ENCODE measurements at regions not wholly inside any gene's neighbourhood (a gene's known extent, or its start where the extent isn't known, plus 50 kb on each side); places are given as distances from the start of the nearest gene placed in this dataset.
"Not testable (repeated sequence)": the region's sequence is repeated elsewhere in the genome, so short reads cannot be mapped to it uniquely, and the experiment has no call there.

GRCh38 chr14:106187216-106187615 lies 660.8 kb downstream of the TMEM121 start:
- no peak overlapping the region for H3K4me3 ChIP-seq (ENCODE audit: low read depth, low read length)
- TF ChIP-seq CTCF (conservative IDR thresholded peaks at IDR 0.05; ENCODE audit: low read depth, low read length): no peak
- no peak for DNase-seq (ENCODE audit: low read depth)

- H3K4me3 ChIP-seq (ENCODE audit: low read depth, low read length); DNase-seq (ENCODE audit: low read depth): not testable (repeated sequence)
These were observed 666.3 kb downstream of the TMEM121 start for GRCh38 chr14:106192701-106193100.

GRCh38 chr14:106196459-106196858 lies 670.1 kb downstream of the TMEM121 start:
- not testable (repeated sequence) for DNase-seq (ENCODE audit: low read depth)

GRCh38 chr14:106197264-106197663 lies 670.9 kb downstream of the TMEM121 start:
- not testable (repeated sequence) for DNase-seq (ENCODE audit: low read depth); H3K4me3 ChIP-seq (ENCODE audit: low read depth, low read length)

More at GRCh38 chr14:106196459-106196858, 670.1 kb downstream of the TMEM121 start:
- H3K4me3 ChIP-seq (ENCODE audit: low read depth, low read length): not testable (repeated sequence)

- no peak for DNase-seq (ENCODE audit: low read depth)
- no peak overlapping the region for H3K4me3 ChIP-seq (ENCODE audit: low read depth, low read length)
- no peak for TF ChIP-seq CTCF (conservative IDR thresholded peaks at IDR 0.05; ENCODE audit: low read depth, low read length)
These were observed 672.7 kb downstream of the TMEM121 start for GRCh38 chr14:106199097-106199496.

- no peak for DNase-seq (ENCODE audit: low read depth)
- H3K4me3 ChIP-seq (ENCODE audit: low read depth, low read length): no peak overlapping the region
- no peak for TF ChIP-seq CTCF (conservative IDR thresholded peaks at IDR 0.05; ENCODE audit: low read depth, low read length)
These were observed 674.3 kb downstream of the TMEM121 start for GRCh38 chr14:106200541-106201315.

GRCh38 chr14:106201376-106201775 lies 675.0 kb downstream of the TMEM121 start:
- no peak overlapping the region for H3K4me3 ChIP-seq (ENCODE audit: low read depth, low read length)
- no peak for DNase-seq (ENCODE audit: low read depth)
- no peak for TF ChIP-seq CTCF (conservative IDR thresholded peaks at IDR 0.05; ENCODE audit: low read depth, low read length)

GRCh38 chr14:106203438-106203837 lies 677.1 kb downstream of the TMEM121 start:
- no peak for DNase-seq (ENCODE audit: low read depth)
- no peak overlapping the region for H3K4me3 ChIP-seq (ENCODE audit: low read depth, low read length)
- TF ChIP-seq CTCF (conservative IDR thresholded peaks at IDR 0.05; ENCODE audit: low read depth, low read length): no peak
